SK-MEL-5 (cell line): ENCODE measurements at regions not wholly inside any gene's neighbourhood (a gene's known extent, or its start where the extent isn't known, plus 50 kb on each side); places are given as distances from the start of the nearest gene placed in this dataset.

ENCODE experiments used
- small RNA-seq, 2 experiments: library from RNA; depleted of rRNA; stranded (forward); fragments of <200 nt; gene quantifications; one replicate each; pipeline ENCODE3, GENCODE V24; 2014

Small RNA genes lying in the stretch of these regions (small RNA-seq; reads per million reads assigned to genes)
- 0 reads per million in 2 experiments for gene PIEZO1P1
